WTC11 (cell line): ENCODE measurements at regions not wholly inside any gene's neighbourhood (a gene's known extent, or its start where the extent isn't known, plus 50 kb on each side); places are given as distances from the start of the nearest gene placed in this dataset.

ENCODE experiments used
- ATAC-seq: fragments of 200-7000 bp; cut with Tn5 transposase; 2 replicates; pipeline ENCODE4 v1.10.0; 2021; ENCODE audit warnings: mild to moderate bottlenecking, moderate library complexity
- CTCF ChIA-PET: fragments of 300-600 bp; sonication (Branson Sonifier 250); formaldehyde crosslinking; loops from one replicate; lab custom pipeline; 2021; ENCODE audit warnings: antibody characterized with exemption; lab: Charles Lee
- POLR2A ChIA-PET: fragments of 350-600 bp; sonication (Branson Sonifier 250); formaldehyde crosslinking; loops from one replicate; lab custom pipeline; 2021; ENCODE audit warnings: antibody characterized with exemption; lab: Charles Lee
- DNase-seq: peaks from one replicate; pipeline ENCODE4 v3.0.0; 2021; ENCODE audit warnings: low spot score
- H3K27ac Mint-ChIP-seq: 2 replicates; pipeline ENCODE4 v1.8.0; 2021; ENCODE audit warnings: mixed read lengths
- H3K27me3 Mint-ChIP-seq: 2 replicates; pipeline ENCODE4 v1.8.0; 2021; ENCODE audit warnings: low read depth, mild to moderate bottlenecking, moderate library complexity, mixed read lengths
- H3K36me3 Mint-ChIP-seq: 2 replicates; pipeline ENCODE4 v1.8.0; 2021; ENCODE audit warnings: mixed read lengths
- H3K4me1 Mint-ChIP-seq: 2 replicates; pipeline ENCODE4 v1.8.0; 2022; ENCODE audit warnings: mixed read lengths
- H3K4me3 Mint-ChIP-seq: 2 replicates; pipeline ENCODE4 v1.8.0; 2021; ENCODE audit warnings: mild to moderate bottlenecking, moderate library complexity, mixed read lengths
- H3K9me3 Mint-ChIP-seq: 2 replicates; pipeline ENCODE4 v1.8.0; 2021; ENCODE audit warnings: mixed read lengths
- ATF1 ChIP-seq: sonication (generic); formaldehyde crosslinking; IDR thresholded peaks from 2 replicates; pipeline ENCODE4 v1.8.1; 2023; ENCODE audit warnings: mild to moderate bottlenecking, moderate library complexity, missing genetic modification reagents
- ATF6 ChIP-seq: sonication (generic); formaldehyde crosslinking; IDR thresholded peaks from 2 replicates; pipeline ENCODE4 v1.8.1; 2023; ENCODE audit warnings: mild to moderate bottlenecking, missing genetic modification reagents
- CREB1 ChIP-seq: sonication (generic); formaldehyde crosslinking; IDR thresholded peaks from 2 replicates; pipeline ENCODE4 v1.8.0; 2023; ENCODE audit warnings: mild to moderate bottlenecking, missing genetic modification reagents
- E2F5 ChIP-seq: sonication (generic); formaldehyde crosslinking; IDR thresholded peaks from 2 replicates; pipeline ENCODE4 v1.8.1; 2022; ENCODE audit warnings: mild to moderate bottlenecking, moderate library complexity, missing genetic modification reagents
- ELF4 ChIP-seq: sonication (generic); formaldehyde crosslinking; IDR thresholded peaks from 2 replicates; pipeline ENCODE4 v1.8.1; 2022; ENCODE audit warnings: low read depth, mild to moderate bottlenecking, moderate library complexity, missing genetic modification reagents
- ETV6 ChIP-seq: sonication (generic); formaldehyde crosslinking; IDR thresholded peaks from 2 replicates; pipeline ENCODE4 v1.8.1; 2022; ENCODE audit warnings: mild to moderate bottlenecking, missing genetic modification reagents
- FOXJ3 ChIP-seq: sonication (generic); formaldehyde crosslinking; IDR thresholded peaks from 2 replicates; pipeline ENCODE4 v1.9.0; 2021; ENCODE audit warnings: missing genetic modification reagents, mild to moderate bottlenecking, borderline replicate concordance
- FOXK1 ChIP-seq: sonication (generic); formaldehyde crosslinking; IDR thresholded peaks from 2 replicates; pipeline ENCODE4 v1.8.0; 2022; ENCODE audit warnings: mild to moderate bottlenecking, moderate library complexity, missing genetic modification reagents
- GABPB1 ChIP-seq: sonication (generic); formaldehyde crosslinking; IDR thresholded peaks from 2 replicates; pipeline ENCODE4 v1.8.1; 2023; ENCODE audit warnings: mild to moderate bottlenecking, missing genetic modification reagents
- IRF2 ChIP-seq: sonication (generic); formaldehyde crosslinking; IDR thresholded peaks from 2 replicates; pipeline ENCODE4 v1.8.0; 2022; ENCODE audit warnings: low read depth, missing genetic modification reagents, borderline replicate concordance
- JUN ChIP-seq: sonication (generic); formaldehyde crosslinking; IDR thresholded peaks from 2 replicates; pipeline ENCODE4 v1.8.0; 2023; ENCODE audit warnings: mild to moderate bottlenecking, missing genetic modification reagents
- MYBL2 ChIP-seq: sonication (generic); formaldehyde crosslinking; IDR thresholded peaks from 2 replicates; pipeline ENCODE4 v1.8.1; 2023; ENCODE audit warnings: mild to moderate bottlenecking, moderate library complexity, missing genetic modification reagents
- NR1H2 ChIP-seq: sonication (generic); formaldehyde crosslinking; IDR thresholded peaks from 2 replicates; pipeline ENCODE4 v1.9.0; 2021; ENCODE audit warnings: mild to moderate bottlenecking, moderate library complexity, missing genetic modification reagents
- NR2C2 ChIP-seq: sonication (generic); formaldehyde crosslinking; IDR thresholded peaks from 2 replicates; pipeline ENCODE4 v1.8.0; 2022; ENCODE audit warnings: mild to moderate bottlenecking, missing genetic modification reagents
- RORB ChIP-seq: fragments of 250-450 bp; sonication (Bioruptor Pico); IDR thresholded peaks from 2 replicates; pipeline ENCODE4 v1.9.0; 2021; ENCODE audit warnings: mild to moderate bottlenecking
- SOX15 ChIP-seq: fragments of 250-450 bp; sonication (Bioruptor Pico); IDR thresholded peaks from 2 replicates; pipeline ENCODE4 v1.9.0; 2021; ENCODE audit warnings: mild to moderate bottlenecking
- STAT6 ChIP-seq: sonication (generic); formaldehyde crosslinking; conservative IDR thresholded peaks from 2 replicates; pipeline ENCODE4 v1.8.1; 2023; ENCODE audit warnings: mild to moderate bottlenecking, low read depth, missing genetic modification reagents, moderate library complexity
- TCF7 ChIP-seq: sonication (generic); formaldehyde crosslinking; IDR thresholded peaks from 2 replicates; pipeline ENCODE4 v1.8.0; 2022; ENCODE audit warnings: mild to moderate bottlenecking, low read depth, missing genetic modification reagents, moderate library complexity
- ZNF423 ChIP-seq: fragments of 250-450 bp; sonication (Bioruptor Pico); IDR thresholded peaks from 2 replicates; pipeline ENCODE4 v2.1.2; 2022; ENCODE audit warnings: mild to moderate bottlenecking, moderate library complexity
- TF ChIP-seq, protein P1 (sequence below): fragments of 250-450 bp; sonication (Bioruptor Pico); IDR thresholded peaks from 2 replicates; pipeline ENCODE4 v1.9.0; 2021; ENCODE audit warnings: moderate library complexity, mild to moderate bottlenecking, inconsistent platforms, borderline replicate concordance
- TF ChIP-seq, protein P2 (sequence below): sonication (generic); formaldehyde crosslinking; IDR thresholded peaks from 2 replicates; pipeline ENCODE4 v1.8.0; 2023; ENCODE audit warnings: mild to moderate bottlenecking, missing genetic modification reagents

GRCh38 chr4:96036781-96037180 is 196.9 kb downstream of the PDHA2 start:
- CTCF ChIA-PET, result no interaction called here
- Mint-ChIP-seq H3K4me1 (no peaks in the 10 kb centered on the region), H3K36me3 (peaks cover 9% of the 10 kb centered on the region), H3K4me3 (no peak overlapping the region), H3K9me3 (peaks cover 9% of the 10 kb centered on the region), H3K27me3 (no peaks in the 10 kb centered on the region), H3K27ac (no peak overlapping the region)
- no peak for ATAC-seq
- TF ChIP-seq TCF7 (CRISPR knock-in tag), result no peak
- TF ChIP-seq, protein P1, sequence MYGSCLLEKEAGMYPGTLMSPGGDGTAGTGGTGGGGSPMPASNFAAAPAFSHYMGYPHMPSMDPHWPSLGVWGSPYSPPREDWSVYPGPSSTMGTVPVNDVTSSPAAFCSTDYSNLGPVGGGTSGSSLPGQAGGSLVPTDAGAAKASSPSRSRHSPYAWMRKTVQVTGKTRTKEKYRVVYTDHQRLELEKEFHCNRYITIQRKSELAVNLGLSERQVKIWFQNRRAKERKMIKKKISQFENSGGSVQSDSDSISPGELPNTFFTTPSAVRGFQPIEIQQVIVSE, result no peak
- no peak for TF ChIP-seq FOXK1 (CRISPR knock-in tag)
- TF ChIP-seq NR1H2, result no peak
- no peak for TF ChIP-seq ZNF423 (CRISPR knock-in tag)
- TF ChIP-seq ELF4, result no peak
- TF ChIP-seq FOXJ3, result no peak
- no peak for TF ChIP-seq GABPB1
- TF ChIP-seq ATF1 (CRISPR knock-in tag), result no peak
- TF ChIP-seq CREB1 (CRISPR knock-in tag), result no peak
- TF ChIP-seq IRF2, result no peak
- TF ChIP-seq JUN (CRISPR knock-in tag), result no peak
- no peak for TF ChIP-seq ETV6
- TF ChIP-seq MYBL2 (CRISPR knock-in tag), result no peak
- no peak for DNase-seq
- POLR2A ChIA-PET, result no interaction called here

DNA sequence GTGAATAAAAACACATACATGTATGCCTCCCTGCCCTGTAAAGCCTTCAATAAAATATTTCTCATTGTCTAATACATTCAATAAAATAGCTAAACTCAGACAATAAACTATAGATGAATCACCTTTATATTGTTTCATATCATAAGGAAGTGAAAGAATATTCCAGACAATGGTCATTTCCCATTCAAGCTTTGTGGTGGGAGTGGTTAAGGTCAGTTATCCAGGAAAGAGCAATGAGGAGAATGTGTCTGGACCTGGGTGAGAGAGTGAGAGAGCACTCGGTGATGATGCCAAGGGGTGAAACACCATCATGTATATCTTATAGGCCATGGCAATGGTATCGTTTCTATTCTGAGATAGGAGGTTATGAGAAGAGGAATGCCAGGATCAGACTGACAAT is 197.8 kb downstream of the PDHA2 start:
- ChIA-PET CTCF (no interaction called here), POLR2A (no interaction called here)
- Mint-ChIP-seq H3K9me3 (peaks cover 9% of the 10 kb centered on the region), H3K4me3 (no peak overlapping the region), H3K4me1 (no peaks in the 10 kb centered on the region), H3K36me3 (peaks cover 9% of the 10 kb centered on the region), H3K27ac (no peak overlapping the region), H3K27me3 (no peaks in the 10 kb centered on the region)
- TF ChIP-seq RORB (CRISPR knock-in tag) (no peak), STAT6 (CRISPR knock-in tag) (no peak), E2F5 (CRISPR knock-in tag) (no peak), ZNF423 (CRISPR knock-in tag) (no peak), SOX15 (CRISPR knock-in tag) (no peak), ATF6 (CRISPR knock-in tag) (no peak), GABPB1 (no peak), IRF2 (no peak), TCF7 (CRISPR knock-in tag) (no peak), NR2C2 (CRISPR knock-in tag) (no peak)
- TF ChIP-seq, protein P2, sequence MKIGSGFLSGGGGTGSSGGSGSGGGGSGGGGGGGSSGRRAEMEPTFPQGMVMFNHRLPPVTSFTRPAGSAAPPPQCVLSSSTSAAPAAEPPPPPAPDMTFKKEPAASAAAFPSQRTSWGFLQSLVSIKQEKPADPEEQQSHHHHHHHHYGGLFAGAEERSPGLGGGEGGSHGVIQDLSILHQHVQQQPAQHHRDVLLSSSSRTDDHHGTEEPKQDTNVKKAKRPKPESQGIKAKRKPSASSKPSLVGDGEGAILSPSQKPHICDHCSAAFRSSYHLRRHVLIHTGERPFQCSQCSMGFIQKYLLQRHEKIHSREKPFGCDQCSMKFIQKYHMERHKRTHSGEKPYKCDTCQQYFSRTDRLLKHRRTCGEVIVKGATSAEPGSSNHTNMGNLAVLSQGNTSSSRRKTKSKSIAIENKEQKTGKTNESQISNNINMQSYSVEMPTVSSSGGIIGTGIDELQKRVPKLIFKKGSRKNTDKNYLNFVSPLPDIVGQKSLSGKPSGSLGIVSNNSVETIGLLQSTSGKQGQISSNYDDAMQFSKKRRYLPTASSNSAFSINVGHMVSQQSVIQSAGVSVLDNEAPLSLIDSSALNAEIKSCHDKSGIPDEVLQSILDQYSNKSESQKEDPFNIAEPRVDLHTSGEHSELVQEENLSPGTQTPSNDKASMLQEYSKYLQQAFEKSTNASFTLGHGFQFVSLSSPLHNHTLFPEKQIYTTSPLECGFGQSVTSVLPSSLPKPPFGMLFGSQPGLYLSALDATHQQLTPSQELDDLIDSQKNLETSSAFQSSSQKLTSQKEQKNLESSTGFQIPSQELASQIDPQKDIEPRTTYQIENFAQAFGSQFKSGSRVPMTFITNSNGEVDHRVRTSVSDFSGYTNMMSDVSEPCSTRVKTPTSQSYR (CRISPR knock-in tag), result no peak
- ATAC-seq, result no peak
- DNase-seq, result no peak
